K562 (cell line): ENCODE measurements at regions not wholly inside any gene's neighbourhood (a gene's known extent, or its start where the extent isn't known, plus 50 kb on each side); places are given as distances from the start of the nearest gene placed in this dataset.

Experiments
- ATAC-seq: fragments of 200-7000 bp; cut with Tn5 transposase; 3 replicates; pipeline ENCODE4 v1.9.1; 2020; ENCODE audit warnings: moderate library complexity
- BruUV-seq: library from RNA; stranded (reverse); fragments of 400-500 nt; replicated peaks from 2 replicates; lab custom pipeline; 2021; lab: Mats Ljungman, UMichigan
- CTCF ChIA-PET: fragments of 300-600 bp; formaldehyde crosslinking; extraction: SDS; loops from one replicate; lab custom pipeline; 2021; ENCODE audit warnings: low intra/inter-chr PET ratio; lab: Yijun Ruan, JAX
- POLR2A ChIA-PET: fragments of 300-600, 350-650 bp; sonication (Branson Sonifier 250); formaldehyde crosslinking; extraction: SDS; loops from one replicate; lab custom pipeline; 2021; ENCODE audit warnings: antibody characterized with exemption, inconsistent platforms; lab: Yijun Ruan, JAX
- DNase-seq, 4 experiments: peaks; one replicate each; pipeline versions ENCODE4 v3.0.0 to v3.0.0-alpha.2; 2011 to 2018; ENCODE audit warnings: low spot score in 3 of 4, mixed read lengths in 3 of 4; ENCODE audit errors: extremely low read depth in 1 of 4
- FAIRE-seq: peaks from 2 replicates; lab custom pipeline; 2011; peaks lifted over from hg19 to GRCh38; lab: Jason Lieb, UNC
- H2AFZ ChIP-seq: 2 replicates; pipeline ENCODE4 v1.6.0; 2011; ENCODE audit warnings: low read depth, low read length, control low read depth, inconsistent platforms
- H3K27ac ChIP-seq: fragments of 200-600 bp; 3 replicates; pipeline ENCODE4 v1.8.0; 2011; ENCODE audit warnings: low read depth, mild to moderate bottlenecking, control low read depth, inconsistent platforms, low read length, moderate library complexity, mixed read lengths; ENCODE audit errors: extremely low read depth
- H3K27me3 ChIP-seq, 2 experiments: fragments of 300-600 bp in 1 of 2; 2 replicates in 1 of 2; 3 replicates in 1 of 2; pipeline versions ENCODE4 v1.6.0 to v1.8.0; 2011; ENCODE audit warnings: inconsistent platforms in 2 of 2, low read length in 2 of 2, mild to moderate bottlenecking in 1 of 2, mixed read lengths in 1 of 2, moderate library complexity in 1 of 2; ENCODE audit not compliant: control insufficient read depth in 2 of 2, insufficient read depth in 2 of 2
- H3K36me3 ChIP-seq: fragments of 300-600 bp; 3 replicates; pipeline ENCODE4 v1.8.0; 2011; ENCODE audit warnings: mild to moderate bottlenecking, low read length, inconsistent platforms; ENCODE audit not compliant: control insufficient read depth, insufficient read depth
- H3K4me1 ChIP-seq, 2 experiments: fragments of 200-600 bp in 1 of 2; replicated peaks in 1 of 2; 2 replicates in 1 of 2; 3 replicates in 1 of 2; pipeline versions ENCODE4 v1.5.1 to v1.8.0; 2011; ENCODE audit warnings: inconsistent platforms in 2 of 2, low read length in 2 of 2, mild to moderate bottlenecking in 1 of 2, mixed read lengths in 1 of 2, moderate library complexity in 1 of 2; ENCODE audit not compliant: control insufficient read depth in 2 of 2, insufficient read depth in 2 of 2
- H3K4me2 ChIP-seq: 2 replicates; pipeline ENCODE4 v1.6.1; 2011; ENCODE audit warnings: low read length, control low read depth, inconsistent platforms, mixed read lengths; ENCODE audit not compliant: insufficient read depth
- H3K4me3 ChIP-seq: fragments of 200-600 bp; sonication (generic), shearing (Covaris generic); 2 replicates; pipeline ENCODE4 v1.5.1; 2016; ENCODE audit warnings: control low read depth, inconsistent platforms
- H3K79me2 ChIP-seq: fragments of 200-600 bp; 3 replicates; pipeline ENCODE4 v1.8.0; 2011; ENCODE audit warnings: low read length, inconsistent platforms; ENCODE audit not compliant: control insufficient read depth, insufficient read depth
- H3K9ac ChIP-seq, 2 experiments: 2 replicates each; pipeline versions ENCODE4 v1.6.0 to v1.6.1; 2011; ENCODE audit warnings: low read depth in 2 of 2, low read length in 2 of 2, control low read depth in 1 of 2, inconsistent platforms in 1 of 2, mild to moderate bottlenecking in 1 of 2, mixed read lengths in 1 of 2; ENCODE audit not compliant: insufficient read depth in 1 of 2
- H3K9me1 ChIP-seq: one replicate; pipeline ENCODE4 v1.6.0; 2011; ENCODE audit warnings: inconsistent platforms, mild to moderate bottlenecking, low read length, moderate library complexity; ENCODE audit not compliant: control insufficient read depth, insufficient read depth
- H3K9me3 ChIP-seq: replicated peaks from 2 replicates; pipeline ENCODE4 v1.5.1; 2011; ENCODE audit warnings: low read depth, low read length, inconsistent platforms; ENCODE audit not compliant: control insufficient read depth, insufficient read depth
- H4K20me1 ChIP-seq: replicated peaks from 2 replicates; pipeline ENCODE4 v1.6.1; 2011; ENCODE audit warnings: low read length, inconsistent platforms, mixed read lengths; ENCODE audit not compliant: control insufficient read depth, insufficient read depth
- CAMTA2 ChIP-seq: fragments of 250-450 bp; sonication (Bioruptor Pico); conservative IDR thresholded peaks from 2 replicates; pipeline ENCODE4 v1.5.1; 2022
- KDM5B ChIP-seq: fragments of 200-600 bp; sonication (generic); IDR thresholded peaks from 2 replicates; pipeline ENCODE4 v1.6.1; 2012; ENCODE audit warnings: low read depth, mild to moderate bottlenecking, moderate library complexity, low read length, control low read depth, inconsistent platforms; ENCODE audit not compliant: insufficient replicate concordance
- KHSRP ChIP-seq: fragments of 450-650 bp; IDR thresholded peaks from 2 replicates; pipeline ENCODE4 v1.6.1; 2017
- MCM7 ChIP-seq, 2 experiments: fragments of 450-650 bp; IDR thresholded peaks; 2 replicates each; pipeline ENCODE4 v1.6.1; 2016 to 2018
- POLR2H ChIP-seq: IDR thresholded peaks from 2 replicates; pipeline ENCODE4 v1.6.1; 2016; ENCODE audit warnings: missing genetic modification characterization, low read depth, mild to moderate bottlenecking, control low read depth, missing compliant biosample characterization, moderate library complexity
- TOE1 ChIP-seq, 2 experiments: fragments of 450-650 bp in 1 of 2; sonication (generic) in 1 of 2; formaldehyde crosslinking in 1 of 2; IDR thresholded peaks; 2 replicates each; pipeline versions ENCODE4 v1.7.1 to v1.8.0; 2016 to 2022; ENCODE audit warnings: borderline replicate concordance in 2 of 2, mild to moderate bottlenecking in 2 of 2, antibody characterized with exemption in 1 of 2, inconsistent platforms in 1 of 2, low read depth in 1 of 2, missing genetic modification reagents in 1 of 2, moderate library complexity in 1 of 2
- ZNF197 ChIP-seq: fragments of 200-800 bp; sonication (Bioruptor generic); IDR thresholded peaks from 2 replicates; pipeline ENCODE4 v1.6.1; 2016; ENCODE audit warnings: low read depth, missing genetic modification characterization, missing compliant biosample characterization
- ZNF77 ChIP-seq: fragments of 250-450 bp; sonication (Bioruptor Pico); IDR thresholded peaks from 2 replicates; pipeline ENCODE4 v1.5.0; 2020
- WGBS: fragments of 100-300 bp; shearing (Covaris generic); methylation state at CpG from one replicate; pipeline ENCODE4 v1.1.6; 2016; ENCODE audit warnings: low coverage, mixed read lengths; ENCODE audit not compliant: insufficient coverage; ENCODE audit errors: missing lambda C conversion rate; 5-methylcytosine and 5-hydroxymethylcytosine counted together
- in situ Hi-C: fragments of 300-500 bp; cut with MboI; formaldehyde crosslinking; loops from 4 replicates; pipeline ENCODE4 v1.15.0; 2018; ENCODE audit warnings: inconsistent platforms, mixed read lengths
- intact Hi-C: fragments of 100-400 bp; cut with micrococcal nuclease; formaldehyde crosslinking; loops from 2 replicates; pipeline ENCODE4 v1.14.2; 2022
- TF ChIP-seq, protein P1 (sequence below): sonication (generic); formaldehyde crosslinking; IDR thresholded peaks from 2 replicates; pipeline ENCODE4 v1.8.0; 2022; ENCODE audit warnings: mild to moderate bottlenecking, missing genetic modification reagents
- TF ChIP-seq, protein P2 (sequence below): IDR thresholded peaks from 2 replicates; pipeline ENCODE4 v1.6.1; 2016; ENCODE audit warnings: missing genetic modification characterization, missing compliant biosample characterization
- TF ChIP-seq, protein P3 (sequence below): sonication (generic); formaldehyde crosslinking; IDR thresholded peaks from 2 replicates; pipeline ENCODE4 v1.8.0; 2022; ENCODE audit warnings: mild to moderate bottlenecking, missing genetic modification reagents
- TF ChIP-seq, protein P4 (sequence below): fragments of 450-650 bp; conservative IDR thresholded peaks from 2 replicates; pipeline ENCODE4 v1.6.1; 2016; ENCODE audit warnings: missing genetic modification characterization, low read depth, mild to moderate bottlenecking, control low read depth, missing compliant biosample characterization

DNA sequence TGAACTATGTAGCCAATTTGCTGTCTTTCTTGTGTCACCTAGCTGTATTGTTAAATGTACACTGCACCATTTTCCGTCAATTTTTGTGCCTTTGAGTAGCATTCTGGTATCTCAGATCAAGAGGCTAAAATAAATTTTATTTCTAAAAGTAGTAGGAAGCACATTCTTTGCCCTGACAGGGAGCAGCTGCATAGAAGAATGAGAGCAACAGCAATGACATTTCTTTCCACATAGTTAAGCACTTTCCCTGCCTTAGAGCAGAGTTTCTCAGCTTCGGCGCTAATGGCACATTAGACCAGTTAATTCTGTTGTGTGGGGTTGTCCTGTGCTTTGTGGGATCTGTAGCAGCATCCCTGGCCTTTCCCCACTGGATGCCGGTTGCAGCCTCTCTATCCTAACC is 173.9 kb downstream of the CHIC2 start:
- Histone ChIP-seq H3K9me3 (no peaks in the 10 kb centered on the region), H3K27ac (no peak overlapping the region), H3K4me3 (no peak overlapping the region), H3K79me2 (no peaks in the 10 kb centered on the region), H3K9me1 (no peaks in the 10 kb centered on the region), H3K36me3 (no peaks in the 10 kb centered on the region), H4K20me1 (no peaks in the 10 kb centered on the region), H3K27me3 (peaks cover 2 to 14% of the 10 kb centered on the region in 2 experiments; a peak in 4 of 5 replicates), H3K4me1 (no peaks in the 10 kb centered on the region), H2AFZ (no peak overlapping the region), H3K4me2 (no peak overlapping the region), H3K9ac (no peak overlapping the region)
- intact Hi-C loops = no loop called here
- in situ Hi-C loops = no loop called here
- no TSS peak for BruUV-seq
- 0% methylated on average over 4 of the region's 4 CpGs for WGBS
- ChIA-PET CTCF (no interaction called here), POLR2A (no interaction called here)
- no peak for FAIRE-seq
- DNase-seq = no peak
- ATAC-seq = no peak
- TF ChIP-seq CAMTA2 (CRISPR knock-in tag) (no peak), ZNF197 (CRISPR knock-in tag) (no peak), TOE1 (IDR thresholded peaks at IDR 0.05; ENCODE audit: borderline replicate concordance) (no peak), TOE1 (CRISPR knock-in tag; IDR thresholded peaks at IDR 0.05; ENCODE audit: borderline replicate concordance, low read depth) (no peak), ZNF77 (CRISPR knock-in tag) (no peak), KHSRP (no peak), MCM7 (IDR thresholded peaks at IDR 0.05) (no peak), POLR2H (tag) (no peak), KDM5B (no peak)
- TF ChIP-seq, protein P1, sequence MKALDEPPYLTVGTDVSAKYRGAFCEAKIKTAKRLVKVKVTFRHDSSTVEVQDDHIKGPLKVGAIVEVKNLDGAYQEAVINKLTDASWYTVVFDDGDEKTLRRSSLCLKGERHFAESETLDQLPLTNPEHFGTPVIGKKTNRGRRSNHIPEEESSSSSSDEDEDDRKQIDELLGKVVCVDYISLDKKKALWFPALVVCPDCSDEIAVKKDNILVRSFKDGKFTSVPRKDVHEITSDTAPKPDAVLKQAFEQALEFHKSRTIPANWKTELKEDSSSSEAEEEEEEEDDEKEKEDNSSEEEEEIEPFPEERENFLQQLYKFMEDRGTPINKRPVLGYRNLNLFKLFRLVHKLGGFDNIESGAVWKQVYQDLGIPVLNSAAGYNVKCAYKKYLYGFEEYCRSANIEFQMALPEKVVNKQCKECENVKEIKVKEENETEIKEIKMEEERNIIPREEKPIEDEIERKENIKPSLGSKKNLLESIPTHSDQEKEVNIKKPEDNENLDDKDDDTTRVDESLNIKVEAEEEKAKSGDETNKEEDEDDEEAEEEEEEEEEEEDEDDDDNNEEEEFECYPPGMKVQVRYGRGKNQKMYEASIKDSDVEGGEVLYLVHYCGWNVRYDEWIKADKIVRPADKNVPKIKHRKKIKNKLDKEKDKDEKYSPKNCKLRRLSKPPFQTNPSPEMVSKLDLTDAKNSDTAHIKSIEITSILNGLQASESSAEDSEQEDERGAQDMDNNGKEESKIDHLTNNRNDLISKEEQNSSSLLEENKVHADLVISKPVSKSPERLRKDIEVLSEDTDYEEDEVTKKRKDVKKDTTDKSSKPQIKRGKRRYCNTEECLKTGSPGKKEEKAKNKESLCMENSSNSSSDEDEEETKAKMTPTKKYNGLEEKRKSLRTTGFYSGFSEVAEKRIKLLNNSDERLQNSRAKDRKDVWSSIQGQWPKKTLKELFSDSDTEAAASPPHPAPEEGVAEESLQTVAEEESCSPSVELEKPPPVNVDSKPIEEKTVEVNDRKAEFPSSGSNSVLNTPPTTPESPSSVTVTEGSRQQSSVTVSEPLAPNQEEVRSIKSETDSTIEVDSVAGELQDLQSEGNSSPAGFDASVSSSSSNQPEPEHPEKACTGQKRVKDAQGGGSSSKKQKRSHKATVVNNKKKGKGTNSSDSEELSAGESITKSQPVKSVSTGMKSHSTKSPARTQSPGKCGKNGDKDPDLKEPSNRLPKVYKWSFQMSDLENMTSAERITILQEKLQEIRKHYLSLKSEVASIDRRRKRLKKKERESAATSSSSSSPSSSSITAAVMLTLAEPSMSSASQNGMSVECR (CRISPR knock-in tag) = no peak
- TF ChIP-seq, protein P2, sequence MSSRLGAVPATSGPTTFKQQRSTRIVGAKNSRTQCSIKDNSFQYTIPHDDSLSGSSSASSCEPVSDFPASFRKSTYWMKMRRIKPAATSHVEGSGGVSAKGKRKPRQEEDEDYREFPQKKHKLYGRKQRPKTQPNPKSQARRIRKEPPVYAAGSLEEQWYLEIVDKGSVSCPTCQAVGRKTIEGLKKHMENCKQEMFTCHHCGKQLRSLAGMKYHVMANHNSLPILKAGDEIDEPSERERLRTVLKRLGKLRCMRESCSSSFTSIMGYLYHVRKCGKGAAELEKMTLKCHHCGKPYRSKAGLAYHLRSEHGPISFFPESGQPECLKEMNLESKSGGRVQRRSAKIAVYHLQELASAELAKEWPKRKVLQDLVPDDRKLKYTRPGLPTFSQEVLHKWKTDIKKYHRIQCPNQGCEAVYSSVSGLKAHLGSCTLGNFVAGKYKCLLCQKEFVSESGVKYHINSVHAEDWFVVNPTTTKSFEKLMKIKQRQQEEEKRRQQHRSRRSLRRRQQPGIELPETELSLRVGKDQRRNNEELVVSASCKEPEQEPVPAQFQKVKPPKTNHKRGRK (tag) = no peak
- TF ChIP-seq, protein P3, sequence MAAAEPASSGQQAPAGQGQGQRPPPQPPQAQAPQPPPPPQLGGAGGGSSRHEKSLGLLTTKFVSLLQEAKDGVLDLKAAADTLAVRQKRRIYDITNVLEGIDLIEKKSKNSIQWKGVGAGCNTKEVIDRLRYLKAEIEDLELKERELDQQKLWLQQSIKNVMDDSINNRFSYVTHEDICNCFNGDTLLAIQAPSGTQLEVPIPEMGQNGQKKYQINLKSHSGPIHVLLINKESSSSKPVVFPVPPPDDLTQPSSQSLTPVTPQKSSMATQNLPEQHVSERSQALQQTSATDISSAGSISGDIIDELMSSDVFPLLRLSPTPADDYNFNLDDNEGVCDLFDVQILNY = no peak
- TF ChIP-seq, protein P4, sequence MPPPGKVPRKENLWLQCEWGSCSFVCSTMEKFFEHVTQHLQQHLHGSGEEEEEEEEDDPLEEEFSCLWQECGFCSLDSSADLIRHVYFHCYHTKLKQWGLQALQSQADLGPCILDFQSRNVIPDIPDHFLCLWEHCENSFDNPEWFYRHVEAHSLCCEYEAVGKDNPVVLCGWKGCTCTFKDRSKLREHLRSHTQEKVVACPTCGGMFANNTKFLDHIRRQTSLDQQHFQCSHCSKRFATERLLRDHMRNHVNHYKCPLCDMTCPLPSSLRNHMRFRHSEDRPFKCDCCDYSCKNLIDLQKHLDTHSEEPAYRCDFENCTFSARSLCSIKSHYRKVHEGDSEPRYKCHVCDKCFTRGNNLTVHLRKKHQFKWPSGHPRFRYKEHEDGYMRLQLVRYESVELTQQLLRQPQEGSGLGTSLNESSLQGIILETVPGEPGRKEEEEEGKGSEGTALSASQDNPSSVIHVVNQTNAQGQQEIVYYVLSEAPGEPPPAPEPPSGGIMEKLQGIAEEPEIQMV (tag) = no peak
